ENCODE measurements at regions not wholly inside any gene's neighbourhood (a gene's known extent, or its start where the extent isn't known, plus 50 kb on each side); places are given as distances from the start of the nearest gene placed in this dataset.

- TF ChIP-seq CTCF (IDR thresholded peaks at IDR 0.05; ENCODE audit: low read depth, low read length, poor library complexity, severe bottlenecking) (no peak), EZH2phosphoT487 (IDR thresholded peaks at IDR 0.05; ENCODE audit: borderline replicate concordance, low read length) (no peak)
These were observed 322.0 kb upstream of the SOX11 start for GRCh38 chr2:5370158-5370557.
